HEK293 (cell line): ENCODE measurements at regions not wholly inside any gene's neighbourhood (a gene's known extent, or its start where the extent isn't known, plus 50 kb on each side); places are given as distances from the start of the nearest gene placed in this dataset.

Experiments used
- ZNF112 ChIP-seq: fragments of 450-650 bp; formaldehyde crosslinking; IDR thresholded peaks from 2 replicates; pipeline ENCODE4 v1.5.0; 2017; ENCODE audit warnings: missing biosample characterization, missing genetic modification characterization
- ZNF530 ChIP-seq: fragments of 450-650 bp; formaldehyde crosslinking; IDR thresholded peaks from 2 replicates; pipeline ENCODE4 v1.5.1; 2016; ENCODE audit warnings: low read depth, missing biosample characterization, missing genetic modification characterization
- ZNF555 ChIP-seq: fragments of 450-650 bp; formaldehyde crosslinking; conservative IDR thresholded peaks from 2 replicates; pipeline ENCODE4 v1.5.1; 2017; ENCODE audit warnings: missing biosample characterization, mild to moderate bottlenecking, missing genetic modification characterization, inconsistent platforms
- TF ChIP-seq, protein P1 (sequence below): fragments of 450-650 bp; formaldehyde crosslinking; IDR thresholded peaks from 2 replicates; pipeline ENCODE4 v1.5.1; 2016; ENCODE audit warnings: missing biosample characterization, missing genetic modification characterization
- TF ChIP-seq, protein P2 (sequence below): fragments of 450-650 bp; formaldehyde crosslinking; IDR thresholded peaks from 2 replicates; pipeline ENCODE4 v1.5.1; 2016; ENCODE audit warnings: missing biosample characterization, missing genetic modification characterization

DNA sequence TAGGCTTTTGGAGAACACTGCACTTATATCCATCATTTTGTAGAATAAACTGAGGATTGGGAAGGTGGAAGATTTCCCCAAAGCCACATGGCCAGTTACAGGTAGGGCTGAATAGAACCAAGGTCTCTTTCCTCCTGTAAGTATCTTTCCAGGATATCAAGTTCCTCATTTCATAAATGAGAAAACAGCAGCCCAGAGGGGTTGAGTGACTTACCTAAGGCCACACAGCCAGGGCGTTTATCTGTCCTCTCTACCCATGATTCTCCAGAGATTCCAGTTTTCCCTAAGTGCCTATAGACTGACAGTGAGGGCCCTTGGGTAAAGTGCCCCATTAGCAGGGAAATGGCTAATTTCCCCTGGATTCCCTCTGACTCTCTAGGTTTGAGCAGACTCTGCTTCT is 132.3 kb upstream of the SKOR2 start:
- TF ChIP-seq, protein P1, sequence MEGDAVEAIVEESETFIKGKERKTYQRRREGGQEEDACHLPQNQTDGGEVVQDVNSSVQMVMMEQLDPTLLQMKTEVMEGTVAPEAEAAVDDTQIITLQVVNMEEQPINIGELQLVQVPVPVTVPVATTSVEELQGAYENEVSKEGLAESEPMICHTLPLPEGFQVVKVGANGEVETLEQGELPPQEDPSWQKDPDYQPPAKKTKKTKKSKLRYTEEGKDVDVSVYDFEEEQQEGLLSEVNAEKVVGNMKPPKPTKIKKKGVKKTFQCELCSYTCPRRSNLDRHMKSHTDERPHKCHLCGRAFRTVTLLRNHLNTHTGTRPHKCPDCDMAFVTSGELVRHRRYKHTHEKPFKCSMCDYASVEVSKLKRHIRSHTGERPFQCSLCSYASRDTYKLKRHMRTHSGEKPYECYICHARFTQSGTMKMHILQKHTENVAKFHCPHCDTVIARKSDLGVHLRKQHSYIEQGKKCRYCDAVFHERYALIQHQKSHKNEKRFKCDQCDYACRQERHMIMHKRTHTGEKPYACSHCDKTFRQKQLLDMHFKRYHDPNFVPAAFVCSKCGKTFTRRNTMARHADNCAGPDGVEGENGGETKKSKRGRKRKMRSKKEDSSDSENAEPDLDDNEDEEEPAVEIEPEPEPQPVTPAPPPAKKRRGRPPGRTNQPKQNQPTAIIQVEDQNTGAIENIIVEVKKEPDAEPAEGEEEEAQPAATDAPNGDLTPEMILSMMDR (tag by site-specific recombination) = no peak
- TF ChIP-seq ZNF555 (tag by site-specific recombination) = no peak
- no peak for TF ChIP-seq ZNF530 (tag by site-specific recombination)
- no peak for TF ChIP-seq ZNF112
- TF ChIP-seq, protein P2, sequence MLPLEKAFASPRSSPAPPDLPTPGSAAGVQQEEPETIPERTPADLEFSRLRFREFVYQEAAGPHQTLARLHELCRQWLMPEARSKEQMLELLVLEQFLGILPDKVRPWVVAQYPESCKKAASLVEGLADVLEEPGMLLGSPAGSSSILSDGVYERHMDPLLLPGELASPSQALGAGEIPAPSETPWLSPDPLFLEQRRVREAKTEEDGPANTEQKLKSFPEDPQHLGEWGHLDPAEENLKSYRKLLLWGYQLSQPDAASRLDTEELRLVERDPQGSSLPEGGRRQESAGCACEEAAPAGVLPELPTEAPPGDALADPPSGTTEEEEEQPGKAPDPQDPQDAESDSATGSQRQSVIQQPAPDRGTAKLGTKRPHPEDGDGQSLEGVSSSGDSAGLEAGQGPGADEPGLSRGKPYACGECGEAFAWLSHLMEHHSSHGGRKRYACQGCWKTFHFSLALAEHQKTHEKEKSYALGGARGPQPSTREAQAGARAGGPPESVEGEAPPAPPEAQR = no peak
